Transverse colon (tissue), 4 donors: ENCODE measurements at regions not wholly inside any gene's neighbourhood (a gene's known extent, or its start where the extent isn't known, plus 50 kb on each side); places are given as distances from the start of the nearest gene placed in this dataset.

Experiments used
- DNase-seq: peaks from one replicate; pipeline ENCODE4 v3.0.0-alpha.2; 2019
- H3K27ac ChIP-seq, 4 donors: fragments of 200-600 bp; sonication (generic); 2 replicates each; pipeline ENCODE4 v1.5.1; 2016 to 2018; ENCODE audit warnings: inconsistent platforms in 4 of 4
- H3K27me3 ChIP-seq: fragments of 200-600 bp; sonication (generic); 2 replicates; pipeline ENCODE4 v1.5.1; 2017; ENCODE audit warnings: inconsistent platforms
- H3K36me3 ChIP-seq, 4 donors: fragments of 200-600 bp; sonication (generic); 2 replicates each; pipeline ENCODE4 v1.5.1; 2017 to 2019; ENCODE audit warnings: inconsistent platforms in 4 of 4
- H3K4me1 ChIP-seq, 4 donors: fragments of 200-600 bp; sonication (generic); 2 replicates each; pipeline ENCODE4 v1.5.1; 2017 to 2020; ENCODE audit warnings: inconsistent platforms in 4 of 4
- H3K4me3 ChIP-seq, 4 donors: fragments of 200-600 bp; sonication (generic); 1 replicate in 1 of 4; 2 replicates in 3 of 4; pipeline versions ENCODE4 v1.5.1 to v1.6.1; 2017 to 2019; ENCODE audit warnings: inconsistent platforms in 4 of 4
- H3K9me3 ChIP-seq, 2 donors: fragments of 200-600 bp; sonication (generic); 2 replicates each; pipeline ENCODE4 v1.5.1; 2017 to 2019; ENCODE audit warnings: inconsistent platforms in 2 of 2
- CTCF ChIP-seq, 5 experiments: fragments of 200-600 bp in 3 of 5; fragments of 450-650 bp in 2 of 5; sonication (generic) in 3 of 5; IDR thresholded peaks; 1 replicate in 2 of 5; 2 replicates in 3 of 5; pipeline ENCODE4 v1.5.1; 2016 to 2017; ENCODE audit warnings: antibody characterized with exemption in 5 of 5, inconsistent platforms in 3 of 5, mild to moderate bottlenecking in 2 of 5, moderate library complexity in 1 of 5
- EP300 ChIP-seq: sonication (generic); formaldehyde crosslinking; IDR thresholded peaks from one replicate; pipeline ENCODE4 v1.6.1; 2017; ENCODE audit warnings: antibody characterized with exemption, low read depth
- POLR2A ChIP-seq: fragments of 450-650 bp; IDR thresholded peaks from one replicate; pipeline ENCODE4 v1.6.1; 2016; ENCODE audit warnings: antibody characterized with exemption, mild to moderate bottlenecking, moderate library complexity
- POLR2AphosphoS5 ChIP-seq, 3 donors: sonication (generic); formaldehyde crosslinking; IDR thresholded peaks; one replicate each; pipeline ENCODE4 v1.6.1; 2016; ENCODE audit warnings: antibody characterized with exemption in 3 of 3
- WGBS, 2 donors: methylation state at CpG; one replicate each; pipeline ENCODE4 v1.1.5; 2018; ENCODE audit warnings: low coverage in 1 of 2; 5-methylcytosine and 5-hydroxymethylcytosine counted together
- in situ Hi-C, 4 donors: fragments of 200-750 bp; cut with MboI; loops; one replicate each; pipeline versions ENCODE4 v1.15.0 to v1.15.1; 2017; ENCODE audit warnings: low sequenced_read_pairs in 3 of 4, low pct_ligation_motif_present in 1 of 4, low pct_unique_long_range_greater_than_20kb in 1 of 4
- intact Hi-C: fragments of 100-400 bp; cut with DNase I; formaldehyde crosslinking; loops from one replicate; pipeline ENCODE4 v1.15.1; 2023; ENCODE audit warnings: low total_unique reads

GRCh38 chr6:28810659-28811053 is 113.1 kb downstream of the TRIM27 start:
- Histone ChIP-seq H3K9me3 (no peaks in the 10 kb centered on the region), H3K27ac (no peak overlapping the region), H3K27me3 (peaks cover 100% of the 10 kb centered on the region), H3K4me3 (no peak overlapping the region), H3K4me1 (peaks cover 0 to 5% (median 0%) of the 10 kb centered on the region in 4 donors), H3K36me3 (no peaks in the 10 kb centered on the region)
- 15% methylated on average over 14 of the region's 14 CpGs; no CpG with 5 or more reads in 1 of the 2 donors for WGBS, 2 donors
- TF ChIP-seq EP300 (no peak), POLR2A (no peak), CTCF (IDR thresholded peaks at IDR 0.05) (no peak), POLR2AphosphoS5 (IDR thresholded peaks at IDR 0.05) (no peak)
- intact Hi-C loops (no loop called here), in situ Hi-C loops (no loop called here)
- no peak for DNase-seq

- no peaks in the 10 kb centered on the region for H3K9me3 ChIP-seq
- H3K4me3 ChIP-seq: no peak overlapping the region
- 23 to 27% methylated on average over 3 to 7 of the region's 7 CpGs for WGBS, 2 donors
- TF ChIP-seq POLR2AphosphoS5 (IDR thresholded peaks at IDR 0.05) (no peak), EP300 (no peak), CTCF (IDR thresholded peaks at IDR 0.05) (no peak), POLR2A (no peak)
- H3K27ac ChIP-seq: no peak overlapping the region
- in situ Hi-C loops (no loop called here), intact Hi-C loops (no loop called here)
- H3K4me1 ChIP-seq: peaks cover 0 to 5% (median 0%) of the 10 kb centered on the region in 4 donors
- H3K36me3 ChIP-seq: no peaks in the 10 kb centered on the region
- H3K27me3 ChIP-seq: peaks cover 100% of the 10 kb centered on the region
- no peak for DNase-seq
These were observed 111.9 kb downstream of the TRIM27 start for GRCh38 chr6:28811873-28812272.

GRCh38 chr6:28812778-28813569 is 110.8 kb downstream of the TRIM27 start:
- peaks cover 0 to 5% (median 0%) of the 10 kb centered on the region in 4 donors for H3K4me1 ChIP-seq
- H3K27ac ChIP-seq: no peak overlapping the region
- intact Hi-C loops: no loop called here
- H3K4me3 ChIP-seq: no peak overlapping the region
- no peaks in the 10 kb centered on the region for H3K9me3 ChIP-seq
- peaks cover 100% of the 10 kb centered on the region for H3K27me3 ChIP-seq
- 34 to 38% methylated on average over 23 to 29 of the region's 29 CpGs for WGBS, 2 donors
- DNase-seq: no peak
- H3K36me3 ChIP-seq: no peaks in the 10 kb centered on the region
- in situ Hi-C loops: no loop called here
- TF ChIP-seq POLR2A (no peak), POLR2AphosphoS5 (IDR thresholded peaks at IDR 0.05) (no peak)

- TF ChIP-seq POLR2A: no peak
- no peak for TF ChIP-seq EP300
- TF ChIP-seq CTCF (IDR thresholded peaks at IDR 0.05): no peak
- no peak for TF ChIP-seq POLR2AphosphoS5 (IDR thresholded peaks at IDR 0.05)
- Histone ChIP-seq H3K36me3 (no peaks in the 10 kb centered on the region), H3K4me3 (no peak overlapping the region), H3K27me3 (peaks cover 100% of the 10 kb centered on the region), H3K27ac (no peak overlapping the region), H3K9me3 (no peaks in the 10 kb centered on the region), H3K4me1 (peaks cover 0 to 5% (median 0%) of the 10 kb centered on the region in 4 donors)
- intact Hi-C loops: no loop called here
- in situ Hi-C loops: no loop called here
- DNase-seq: no peak
- 16 to 32% methylated on average over 15 to 48 of the region's 49 CpGs for WGBS, 2 donors
These were observed 109.5 kb downstream of the TRIM27 start for GRCh38 chr6:28814032-28814976.
